OCI-LY1 (cell line): ENCODE measurements at regions not wholly inside any gene's neighbourhood (a gene's known extent, or its start where the extent isn't known, plus 50 kb on each side); places are given as distances from the start of the nearest gene placed in this dataset.
"Not testable (repeated sequence)": the region's sequence is repeated elsewhere in the genome, so short reads cannot be mapped to it uniquely, and the experiment has no call there.

Experiments
- H2AFZ ChIP-seq: fragments of 200-600 bp; sonication (generic), shearing (Covaris generic); 2 replicates; pipeline ENCODE4 v1.6.0; 2014; ENCODE audit warnings: antibody characterized with exemption, mild to moderate bottlenecking, low read length
- H3F3A ChIP-seq: fragments of 200-600 bp; sonication (generic), shearing (Covaris generic); 2 replicates; pipeline ENCODE4 v1.6.0; 2014; ENCODE audit warnings: mild to moderate bottlenecking, antibody characterized with exemption, low read length, moderate library complexity; ENCODE audit not compliant: insufficient read depth
- H3K27ac ChIP-seq: fragments of 200-600 bp; sonication (generic); 2 replicates; pipeline ENCODE4 v1.5.1; 2014; ENCODE audit warnings: low read length, mixed run types, mild to moderate bottlenecking, low read depth; ENCODE audit not compliant: poor library complexity, severe bottlenecking
- H3K27me3 ChIP-seq: fragments of 200-600 bp; sonication (generic); 2 replicates; pipeline ENCODE4 v1.6.0; 2014; ENCODE audit warnings: antibody characterized with exemption, mild to moderate bottlenecking, low read length, moderate library complexity; ENCODE audit not compliant: insufficient read depth
- H3K36me3 ChIP-seq: fragments of 200-600 bp; sonication (generic); 2 replicates; pipeline ENCODE4 v1.6.1; 2014; ENCODE audit warnings: mild to moderate bottlenecking, antibody characterized with exemption, low read length, moderate library complexity, mixed read lengths; ENCODE audit not compliant: insufficient read depth
- H3K4me1 ChIP-seq: fragments of 200-600 bp; sonication (generic); 2 replicates; pipeline ENCODE4 v1.5.1; 2014; ENCODE audit warnings: mild to moderate bottlenecking, low read length, moderate library complexity; ENCODE audit not compliant: insufficient read depth, severe bottlenecking
- H3K4me2 ChIP-seq: fragments of 200-600 bp; sonication (generic), shearing (Covaris generic); 2 replicates; pipeline ENCODE4 v1.6.1; 2014; ENCODE audit warnings: low read length
- H3K4me3 ChIP-seq: fragments of 200-600 bp; sonication (generic); 2 replicates; pipeline ENCODE4 v1.5.1; 2014; ENCODE audit warnings: low read length, low read depth, mild to moderate bottlenecking, mixed read lengths; ENCODE audit not compliant: poor library complexity, severe bottlenecking
- H3K79me2 ChIP-seq: fragments of 200-600 bp; shearing (Covaris generic); 2 replicates; pipeline ENCODE4 v1.6.1; 2016; ENCODE audit warnings: mixed run types, low read length, mixed read lengths; ENCODE audit not compliant: insufficient read depth
- H3K9ac ChIP-seq: fragments of 200-600 bp; sonication (generic), shearing (Covaris generic); 2 replicates; pipeline ENCODE4 v1.6.1; 2014; ENCODE audit warnings: mild to moderate bottlenecking, low read length, mixed read lengths
- H3K9me2 ChIP-seq: fragments of 200-600 bp; sonication (generic), shearing (Covaris generic); 2 replicates; pipeline ENCODE4 v1.6.1; 2014; ENCODE audit warnings: low read depth, mild to moderate bottlenecking, low read length, mixed read lengths
- H3K9me3 ChIP-seq: fragments of 200-600 bp; shearing (Covaris generic); 2 replicates; pipeline ENCODE4 v1.6.1; 2014; ENCODE audit warnings: low read length, mixed read lengths
- H4K20me1 ChIP-seq: fragments of 200-600 bp; sonication (generic), shearing (Covaris generic); 2 replicates; pipeline ENCODE4 v1.6.0; 2016; ENCODE audit warnings: mild to moderate bottlenecking, low read length; ENCODE audit not compliant: insufficient read depth

- not testable (repeated sequence) for H2AFZ ChIP-seq, H3K79me2 ChIP-seq, H3K27me3 ChIP-seq, H3F3A ChIP-seq, H3K9me2 ChIP-seq, H4K20me1 ChIP-seq, H3K36me3 ChIP-seq, H3K9me3 ChIP-seq
- Histone ChIP-seq H3K4me3 (peak overlapping the region; percentile 50), H3K4me2 (peak overlapping the region; percentile 58), H3K4me1 (peaks cover 19% of the 10 kb centered on the region), H3K27ac (peak overlapping the region; percentile 75), H3K9ac (peak overlapping the region; percentile 58)
Observed at GRCh38 chr2:111492995-111493719, 372.4 kb downstream of the BCL2L11 start.

- not testable (repeated sequence) for H3F3A ChIP-seq
Observed at GRCh38 chr2:111493720-111494078, 373.0 kb downstream of the BCL2L11 start.

DNA sequence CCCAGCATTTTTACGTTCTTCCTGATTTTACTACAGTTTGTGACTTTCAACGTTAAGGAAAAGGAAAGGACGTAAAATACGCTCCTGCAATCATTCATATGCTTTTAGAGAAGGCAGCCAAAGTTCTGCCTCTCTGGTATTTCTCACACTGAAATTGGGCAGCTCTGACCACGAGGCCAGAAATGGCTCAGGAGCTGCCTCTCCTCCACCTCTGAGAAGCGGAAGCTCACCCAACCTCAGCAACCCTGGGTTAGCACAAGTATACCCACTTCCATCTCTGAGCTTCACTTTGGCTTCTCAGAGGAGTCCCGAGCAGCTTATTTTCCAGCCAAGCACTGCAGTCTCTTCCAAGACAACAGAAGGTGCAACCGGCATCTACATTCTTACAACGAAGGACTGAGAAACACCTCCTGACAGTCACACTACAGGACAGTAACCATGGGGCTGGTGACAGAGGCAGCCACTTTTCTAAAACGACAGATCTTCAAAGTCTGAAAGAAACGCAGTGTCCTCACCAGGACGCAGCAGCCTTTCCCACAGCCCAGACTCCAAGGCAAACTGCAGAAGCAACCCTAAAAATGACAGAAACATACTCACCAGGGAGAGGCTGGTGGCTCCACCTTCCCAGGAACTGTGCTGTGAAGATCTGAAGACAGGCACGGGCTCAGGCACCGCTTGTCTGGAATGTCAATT lies 373.7 kb downstream of the BCL2L11 start:
- not testable (repeated sequence) for H3K9me2 ChIP-seq, H3K36me3 ChIP-seq, H2AFZ ChIP-seq, H4K20me1 ChIP-seq, H3F3A ChIP-seq, H3K79me2 ChIP-seq, H3K27me3 ChIP-seq, H3K9me3 ChIP-seq
- Histone ChIP-seq H3K4me1 (peaks cover 19% of the 10 kb centered on the region), H3K4me2 (peak overlapping the region; percentile 62), H3K4me3 (peak overlapping the region; percentile 57), H3K9ac (peak overlapping the region; percentile 60; the same call in 1 of the 2 replicates), H3K27ac (peak overlapping the region; percentile 36)

More at GRCh38 chr2:111493720-111494078, 373.0 kb downstream of the BCL2L11 start:
- not testable (repeated sequence) for H3K36me3 ChIP-seq, H3K27me3 ChIP-seq, H3K9me3 ChIP-seq, H2AFZ ChIP-seq, H3K9me2 ChIP-seq, H4K20me1 ChIP-seq, H3K79me2 ChIP-seq
- H3K4me3 ChIP-seq = peak overlapping the region; percentile 50
- H3K4me2 ChIP-seq = peak overlapping the region; percentile 58
- peaks cover 19% of the 10 kb centered on the region for H3K4me1 ChIP-seq
- peak overlapping the region; percentile 75 for H3K27ac ChIP-seq
- H3K9ac ChIP-seq = peak overlapping the region; percentile 58

GRCh38 chr2:111494981-111495315 lies 374.2 kb downstream of the BCL2L11 start:
- peak overlapping the region; percentile 62 for H3K4me2 ChIP-seq
- H3K79me2 ChIP-seq, H3K9me2 ChIP-seq, H3K9me3 ChIP-seq, H3K36me3 ChIP-seq, H3K27me3 ChIP-seq, H3K9ac ChIP-seq, H2AFZ ChIP-seq, H4K20me1 ChIP-seq, H3F3A ChIP-seq, H3K27ac ChIP-seq: not testable (repeated sequence)
- peaks cover 19% of the 10 kb centered on the region for H3K4me1 ChIP-seq
- H3K4me3 ChIP-seq = peak overlapping the region; percentile 57

DNA sequence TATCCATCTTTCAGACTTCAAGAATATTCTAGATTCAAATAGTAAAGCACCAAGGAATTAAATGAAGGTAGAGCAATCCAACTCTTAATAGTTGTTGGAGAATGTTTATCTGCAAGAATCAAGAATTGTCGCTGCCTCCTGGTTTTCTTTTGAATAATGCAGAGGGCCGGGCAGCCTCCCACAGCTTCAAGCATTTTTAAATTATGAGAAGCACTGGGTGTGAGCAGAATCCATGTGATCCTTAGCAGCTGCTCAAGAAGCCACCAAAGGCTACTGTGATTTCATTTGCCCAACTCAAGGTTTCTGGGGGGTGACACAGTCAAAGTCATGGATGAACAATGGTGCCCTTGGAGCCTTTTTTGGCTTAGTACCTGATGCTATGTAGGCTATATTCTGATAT lies 374.9 kb downstream of the BCL2L11 start:
- H3K9ac ChIP-seq, H4K20me1 ChIP-seq, H3F3A ChIP-seq, H3K4me2 ChIP-seq, H3K27ac ChIP-seq, H3K9me2 ChIP-seq, H3K4me3 ChIP-seq, H3K9me3 ChIP-seq, H3K79me2 ChIP-seq, H2AFZ ChIP-seq, H3K36me3 ChIP-seq, H3K27me3 ChIP-seq: not testable (repeated sequence)
- peaks cover 19% of the 10 kb centered on the region for H3K4me1 ChIP-seq

GRCh38 chr2:111496176-111496575 lies 375.5 kb downstream of the BCL2L11 start:
- H2AFZ ChIP-seq, H4K20me1 ChIP-seq, H3K4me2 ChIP-seq, H3K9me2 ChIP-seq, H3K79me2 ChIP-seq, H3K9ac ChIP-seq, H3F3A ChIP-seq, H3K9me3 ChIP-seq, H3K27ac ChIP-seq, H3K27me3 ChIP-seq, H3K36me3 ChIP-seq, H3K4me3 ChIP-seq: not testable (repeated sequence)
- peaks cover 19% of the 10 kb centered on the region for H3K4me1 ChIP-seq

- H3K4me3 ChIP-seq, H3K9me3 ChIP-seq, H3K27me3 ChIP-seq, H4K20me1 ChIP-seq, H2AFZ ChIP-seq, H3K36me3 ChIP-seq, H3K9me2 ChIP-seq, H3K4me2 ChIP-seq, H3K27ac ChIP-seq, H3K79me2 ChIP-seq, H3F3A ChIP-seq, H3K9ac ChIP-seq: not testable (repeated sequence)
- peaks cover 19% of the 10 kb centered on the region for H3K4me1 ChIP-seq
Observed at GRCh38 chr2:111496860-111497259, 376.1 kb downstream of the BCL2L11 start.
